GM19035 (cell line): ENCODE measurements at regions not wholly inside any gene's neighbourhood (a gene's known extent, or its start where the extent isn't known, plus 50 kb on each side); places are given as distances from the start of the nearest gene placed in this dataset.
"Not testable (repeated sequence)": the region's sequence is repeated elsewhere in the genome, so short reads cannot be mapped to it uniquely, and the experiment has no call there.

Experiments used
- ATAC-seq: cut with Tn5 transposase; IDR thresholded peaks from one replicate; pipeline ENCODE4 v1.9.1; 2021; ENCODE audit not compliant: unreplicated experiment

GRCh38 chr1:8120693-8121260 is 94.7 kb upstream of the ERRFI1 start:
- no peak for ATAC-seq

- not testable (repeated sequence) for ATAC-seq
These were observed 92.6 kb upstream of the ERRFI1 start for GRCh38 chr1:8118736-8119135.

GRCh38 chr1:8118031-8118451 is 91.9 kb upstream of the ERRFI1 start:
- ATAC-seq, result no peak

- ATAC-seq, result no peak
These were observed 90.8 kb upstream of the ERRFI1 start for GRCh38 chr1:8116894-8117264.

- no peak for ATAC-seq
These were observed 89.7 kb upstream of the ERRFI1 start for GRCh38 chr1:8115769-8116167.

- no peak for ATAC-seq
These were observed 89.1 kb upstream of the ERRFI1 start for GRCh38 chr1:8115031-8115768.

- no peak for ATAC-seq
These were observed 87.4 kb upstream of the ERRFI1 start for GRCh38 chr1:8113262-8114220.

- ATAC-seq, result no peak
These were observed 86.6 kb upstream of the ERRFI1 start for GRCh38 chr1:8112611-8113261.

GRCh38 chr1:8111560-8111959 is 85.5 kb upstream of the ERRFI1 start:
- no peak for ATAC-seq

- no peak for ATAC-seq
These were observed 83.1 kb upstream of the ERRFI1 start for GRCh38 chr1:8109216-8109615.

- ATAC-seq, result no peak
These were observed 81.8 kb upstream of the ERRFI1 start for GRCh38 chr1:8107897-8108296.

- no peak for ATAC-seq
These were observed 78.4 kb upstream of the ERRFI1 start for GRCh38 chr1:8104278-8105236.

GRCh38 chr1:8097908-8098307 is 71.8 kb upstream of the ERRFI1 start:
- ATAC-seq, result no peak

- peak; percentile 82 for ATAC-seq
These were observed 71.1 kb upstream of the ERRFI1 start for GRCh38 chr1:8097077-8097799.

GRCh38 chr1:8096105-8097011 is 70.2 kb upstream of the ERRFI1 start:
- no peak for ATAC-seq

- no peak for ATAC-seq
These were observed 69.5 kb upstream of the ERRFI1 start for GRCh38 chr1:8095584-8095983.

- no peak for ATAC-seq
These were observed 68.6 kb upstream of the ERRFI1 start for GRCh38 chr1:8094481-8095241.
